IPS-20b (cell line): ENCODE measurements at regions not wholly inside any gene's neighbourhood (a gene's known extent, or its start where the extent isn't known, plus 50 kb on each side); places are given as distances from the start of the nearest gene placed in this dataset.
"Not testable (repeated sequence)": the region's sequence is repeated elsewhere in the genome, so short reads cannot be mapped to it uniquely, and the experiment has no call there.

Source experiments
- H3K27ac ChIP-seq: one replicate; pipeline ENCODE4 v1.5.1; 2013; ENCODE audit warnings: low read length
- H3K27me3 ChIP-seq: 2 replicates; pipeline ENCODE4 v1.6.1; 2013; ENCODE audit warnings: mild to moderate bottlenecking, low read length, inconsistent platforms; ENCODE audit not compliant: insufficient read depth
- H3K36me3 ChIP-seq: 2 replicates; pipeline ENCODE4 v1.6.1; 2013; ENCODE audit warnings: low read depth, mild to moderate bottlenecking, inconsistent platforms, low read length, moderate library complexity; ENCODE audit not compliant: insufficient read depth
- H3K4me1 ChIP-seq: 2 replicates; pipeline ENCODE4 v1.6.1; 2013; ENCODE audit warnings: mild to moderate bottlenecking, control low read depth, inconsistent platforms, low read length, moderate library complexity; ENCODE audit not compliant: insufficient read depth
- H3K4me3 ChIP-seq: 2 replicates; pipeline ENCODE4 v1.5.1; 2013; ENCODE audit warnings: mild to moderate bottlenecking, low read length, inconsistent platforms
- H3K9ac ChIP-seq: 2 replicates; pipeline ENCODE4 v1.6.1; 2013; ENCODE audit warnings: low read depth, mild to moderate bottlenecking, inconsistent platforms, low read length, moderate library complexity
- H3K9me3 ChIP-seq: 2 replicates; pipeline ENCODE4 v1.6.1; 2013; ENCODE audit warnings: mild to moderate bottlenecking, low read depth, low read length, inconsistent platforms; ENCODE audit not compliant: insufficient read depth

DNA sequence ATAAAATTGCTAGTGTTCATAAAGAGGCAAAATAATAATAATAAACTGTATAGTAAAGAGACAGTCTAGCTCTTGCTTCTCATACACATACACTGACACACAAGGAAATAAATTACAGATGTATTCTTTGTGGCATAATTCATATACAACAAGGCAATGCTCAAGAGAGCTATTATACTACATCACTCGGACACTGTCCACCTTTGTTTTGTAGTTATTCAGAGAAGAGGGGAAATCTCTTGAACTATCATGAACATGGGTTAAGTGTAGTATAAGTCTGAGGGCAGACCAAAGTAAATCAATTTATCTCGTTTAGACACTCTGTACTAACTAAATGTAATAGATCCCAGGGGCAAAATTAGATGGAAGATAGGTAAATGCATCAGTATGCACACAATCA is 72.7 kb upstream of the PHIP start:
- H3K4me3 ChIP-seq, result no peak overlapping the region
- H3K9me3 ChIP-seq, result no peaks in the 10 kb centered on the region
- H3K27me3 ChIP-seq, result no peaks in the 10 kb centered on the region
- H3K4me1 ChIP-seq, result peaks cover 35% of the 10 kb centered on the region
- H3K27ac ChIP-seq, result no peak overlapping the region
- H3K36me3 ChIP-seq, result no peaks in the 10 kb centered on the region
- peak overlapping the region; percentile 42; the same call in 1 of the 2 replicates for H3K9ac ChIP-seq

DNA sequence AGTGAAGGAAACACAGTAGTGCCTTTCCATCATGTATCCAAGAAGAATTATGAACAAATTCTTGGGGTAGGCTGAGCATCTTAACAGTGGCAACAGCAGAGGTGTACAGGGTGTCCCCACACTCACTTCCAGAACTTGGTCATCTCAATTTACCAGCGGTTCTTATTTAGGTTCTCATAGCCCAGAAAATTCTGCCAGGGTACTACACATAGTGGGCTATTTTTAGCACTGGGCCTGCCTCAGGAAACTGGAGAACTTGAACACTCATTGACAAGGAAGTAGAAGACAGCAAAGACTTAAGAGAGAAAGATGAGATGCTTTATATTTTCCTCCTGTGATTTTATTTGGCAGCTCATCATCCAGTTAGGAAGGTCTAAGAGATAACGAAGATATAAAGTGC is 71.8 kb upstream of the PHIP start:
- no peaks in the 10 kb centered on the region for H3K9me3 ChIP-seq
- peak overlapping the region; percentile 42 for H3K27ac ChIP-seq
- no peaks in the 10 kb centered on the region for H3K36me3 ChIP-seq
- H3K9ac ChIP-seq, result no peak overlapping the region; the same call in 1 of the 2 replicates
- peaks cover 35% of the 10 kb centered on the region for H3K4me1 ChIP-seq
- H3K27me3 ChIP-seq, result no peaks in the 10 kb centered on the region
- no peak overlapping the region for H3K4me3 ChIP-seq

DNA sequence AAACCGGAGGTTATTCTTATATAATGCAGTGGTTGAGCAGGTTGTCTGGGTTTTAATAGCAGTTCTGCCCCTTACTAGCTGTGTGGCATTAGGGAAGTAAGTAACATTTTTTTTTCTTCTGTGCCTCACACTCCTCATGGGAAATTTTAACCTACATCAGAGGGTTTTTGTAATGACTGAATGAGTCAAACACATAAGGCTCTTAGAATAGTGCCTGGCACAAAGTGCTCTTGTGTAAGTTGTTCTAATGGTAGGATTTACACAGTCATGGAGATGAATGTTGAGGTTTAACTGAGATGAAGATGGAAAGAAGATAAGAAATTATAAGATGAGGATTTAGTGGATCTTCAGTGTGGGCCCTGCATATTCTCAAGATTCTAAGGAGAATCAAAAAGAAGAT is 68.4 kb upstream of the PHIP start:
- no peaks in the 10 kb centered on the region for H3K9me3 ChIP-seq
- no peak overlapping the region for H3K9ac ChIP-seq
- peaks cover 15% of the 10 kb centered on the region for H3K4me1 ChIP-seq
- H3K27ac ChIP-seq, result no peak overlapping the region
- H3K36me3 ChIP-seq, result no peaks in the 10 kb centered on the region
- no peaks in the 10 kb centered on the region for H3K27me3 ChIP-seq
- H3K4me3 ChIP-seq, result no peak overlapping the region

DNA sequence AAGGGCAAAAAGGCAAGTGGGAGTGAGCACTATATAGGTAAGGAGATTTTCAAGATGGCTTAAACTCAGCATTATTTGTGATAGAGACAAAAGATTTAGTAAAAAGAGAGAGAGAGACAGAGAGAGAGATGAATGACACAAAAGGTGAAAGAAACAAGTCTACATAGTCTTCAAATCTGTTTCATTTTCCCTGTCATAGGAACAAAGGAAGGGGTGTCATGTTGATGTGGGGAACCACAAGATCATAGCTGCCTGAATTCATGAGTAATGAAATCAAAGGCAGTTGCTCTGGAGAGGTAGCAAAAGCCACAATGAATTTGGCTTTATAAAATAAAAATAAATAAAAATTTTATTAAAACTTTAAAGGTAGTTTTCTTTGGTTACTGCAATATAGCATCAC is 67.2 kb upstream of the PHIP start:
- H3K27ac ChIP-seq, result no peak overlapping the region
- no peaks in the 10 kb centered on the region for H3K36me3 ChIP-seq
- no peaks in the 10 kb centered on the region for H3K27me3 ChIP-seq
- H3K9me3 ChIP-seq, result no peaks in the 10 kb centered on the region
- no peak overlapping the region for H3K4me3 ChIP-seq
- H3K9ac ChIP-seq, result no peak overlapping the region
- peaks cover 7% of the 10 kb centered on the region; the same call in 1 of the 2 replicates for H3K4me1 ChIP-seq

DNA sequence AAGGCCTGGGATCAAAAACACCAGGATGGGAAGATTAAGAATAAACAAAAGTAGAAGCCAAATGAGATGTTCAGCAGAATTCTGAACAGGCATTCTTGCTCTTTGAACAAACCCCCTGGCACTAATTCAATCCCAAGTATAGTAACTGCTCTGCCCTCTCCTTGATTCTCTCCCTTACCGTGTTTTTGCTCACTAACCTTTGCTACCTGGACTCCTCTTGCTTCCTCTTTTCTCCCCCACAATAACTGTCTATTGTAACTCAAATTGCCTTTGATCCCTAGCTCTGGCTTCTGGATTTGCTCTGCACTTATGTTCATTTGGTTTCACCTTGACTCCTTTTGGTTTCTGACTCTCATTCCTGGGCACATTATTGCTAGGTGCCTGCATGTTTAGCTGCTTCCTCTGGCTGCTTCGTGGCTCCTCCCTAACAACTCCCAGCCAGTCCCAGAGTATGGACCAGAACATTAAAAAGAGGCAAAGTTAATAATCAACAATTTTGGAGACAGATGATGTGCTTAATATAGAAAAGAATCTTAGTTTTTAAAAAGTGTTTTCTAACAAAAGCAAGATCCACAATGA is 65.4 kb upstream of the PHIP start:
- Histone ChIP-seq H3K4me1 (no peaks in the 10 kb centered on the region), H3K4me3 (no peak overlapping the region), H3K27ac (no peak overlapping the region), H3K36me3 (no peaks in the 10 kb centered on the region), H3K27me3 (no peaks in the 10 kb centered on the region), H3K9ac (no peak overlapping the region), H3K9me3 (no peaks in the 10 kb centered on the region)

DNA sequence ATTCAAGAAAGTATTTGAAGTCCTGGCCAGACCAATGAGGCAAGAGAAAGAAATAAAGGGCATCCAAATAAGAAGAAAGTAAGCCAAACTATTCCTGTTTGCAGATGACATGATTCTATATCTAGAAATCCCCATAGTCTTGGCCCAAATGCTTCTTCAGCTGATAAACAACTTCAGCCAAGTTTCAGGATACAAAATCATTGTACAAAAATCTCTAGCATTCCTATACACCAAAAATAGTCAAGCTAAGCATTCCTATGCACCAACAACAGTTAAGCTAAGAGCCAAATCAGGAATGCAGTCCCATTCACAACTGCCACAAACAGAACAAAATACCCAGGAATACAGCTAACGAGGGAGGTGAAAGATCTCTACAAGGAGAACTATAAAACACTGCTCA is 60.1 kb upstream of the PHIP start:
- Histone ChIP-seq H3K9ac (no peak overlapping the region), H3K4me3 (no peak overlapping the region), H3K9me3 (peaks cover 21% of the 10 kb centered on the region; the same call in 1 of the 2 replicates), H3K36me3 (no peaks in the 10 kb centered on the region), H3K4me1 (no peaks in the 10 kb centered on the region), H3K27me3 (no peaks in the 10 kb centered on the region), H3K27ac (no peak overlapping the region)

DNA sequence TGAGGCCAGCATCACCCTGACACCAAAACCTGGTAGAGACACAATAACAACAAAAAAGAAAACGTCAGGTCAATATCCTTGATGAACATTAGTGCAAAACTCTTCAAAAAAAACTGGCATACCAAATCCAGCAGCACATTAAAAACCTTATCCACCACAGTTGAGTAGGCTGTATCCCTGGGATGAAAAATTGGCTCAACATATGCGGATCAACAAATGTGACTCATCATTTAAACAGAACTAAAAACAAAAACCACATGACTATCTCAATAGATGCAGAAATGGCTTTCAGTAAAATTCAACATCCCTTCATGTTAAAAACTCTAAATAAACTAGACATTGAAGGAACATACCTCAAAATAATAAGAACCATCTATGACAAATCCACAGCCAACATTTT is 59.6 kb upstream of the PHIP start:
- H3K4me3 ChIP-seq, result no peak overlapping the region
- no peaks in the 10 kb centered on the region for H3K36me3 ChIP-seq
- H3K9me3 ChIP-seq, result peaks cover 21% of the 10 kb centered on the region; the same call in 1 of the 2 replicates
- no peak overlapping the region for H3K27ac ChIP-seq
- H3K4me1 ChIP-seq, result no peaks in the 10 kb centered on the region
- H3K9ac ChIP-seq, result no peak overlapping the region
- no peaks in the 10 kb centered on the region for H3K27me3 ChIP-seq

DNA sequence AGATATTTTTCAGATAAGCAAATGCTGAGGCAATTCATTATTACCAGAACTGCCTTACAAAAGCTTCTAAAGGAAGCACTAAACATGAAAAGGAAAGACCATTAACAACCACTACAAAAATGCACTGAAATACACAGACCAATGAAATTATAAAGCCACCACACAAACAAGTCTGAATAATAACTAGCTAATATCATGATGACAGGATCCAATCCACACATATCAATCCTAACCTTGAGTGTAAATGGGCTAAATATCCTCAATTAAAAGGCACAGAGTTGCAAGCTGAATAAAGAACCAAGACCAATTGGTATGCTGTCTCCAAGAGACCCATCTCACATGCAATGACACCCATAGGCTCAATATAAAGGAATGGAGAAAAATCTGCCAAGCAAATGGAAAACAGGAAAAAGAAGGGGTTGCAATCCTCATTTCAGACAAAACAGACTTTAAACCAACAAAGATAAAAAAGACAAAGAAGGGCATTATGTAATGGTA is 58.0 kb upstream of the PHIP start:
- H3K9ac ChIP-seq, result no peak overlapping the region
- no peaks in the 10 kb centered on the region for H3K36me3 ChIP-seq
- no peaks in the 10 kb centered on the region for H3K4me1 ChIP-seq
- peaks cover 21% of the 10 kb centered on the region; the same call in 1 of the 2 replicates for H3K9me3 ChIP-seq
- no peak overlapping the region for H3K27ac ChIP-seq
- no peak overlapping the region for H3K4me3 ChIP-seq
- H3K27me3 ChIP-seq, result no peaks in the 10 kb centered on the region

DNA sequence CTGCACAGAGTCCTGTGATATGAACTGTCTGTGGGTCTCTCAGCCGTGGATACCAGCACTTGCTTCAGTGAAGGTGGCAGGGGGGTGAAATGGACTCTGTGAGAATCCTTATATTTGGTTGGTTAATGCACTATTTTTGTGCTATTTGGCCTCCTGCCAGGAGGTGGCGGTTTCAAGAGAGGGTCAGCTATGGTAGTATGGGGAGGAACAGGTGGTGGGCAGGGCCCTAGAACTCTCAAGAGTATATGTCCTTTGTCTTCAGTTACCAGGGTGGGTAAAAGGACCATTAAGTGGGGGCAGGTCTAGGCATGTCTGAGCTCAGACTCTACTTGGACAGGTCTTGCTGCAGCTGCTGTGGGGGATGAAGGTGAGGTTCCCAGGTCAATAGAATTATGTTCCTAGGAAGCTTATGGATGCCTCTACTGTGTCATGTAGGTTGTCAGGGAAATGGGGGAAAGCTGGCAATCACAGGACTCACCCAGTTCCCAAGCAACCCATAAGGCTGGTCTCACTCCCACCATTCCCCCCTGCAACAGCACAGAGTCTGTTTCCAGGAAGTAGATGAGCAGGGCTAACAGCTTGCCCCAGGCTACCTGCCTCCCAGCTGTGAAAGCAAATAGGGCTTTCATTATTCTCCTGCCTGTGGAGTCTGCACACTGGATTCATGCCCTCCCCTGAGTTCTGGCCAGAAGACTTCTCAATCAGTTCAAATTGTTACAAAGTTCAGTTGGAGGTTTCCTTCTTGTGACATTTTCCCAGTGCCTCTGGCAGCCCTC is 56.8 kb upstream of the PHIP start:
- no peak overlapping the region for H3K27ac ChIP-seq
- no peaks in the 10 kb centered on the region for H3K36me3 ChIP-seq
- H3K4me3 ChIP-seq, result no peak overlapping the region
- H3K27me3 ChIP-seq, result no peaks in the 10 kb centered on the region
- H3K9me3 ChIP-seq, result peaks cover 21% of the 10 kb centered on the region; the same call in 1 of the 2 replicates
- no peaks in the 10 kb centered on the region for H3K4me1 ChIP-seq
- no peak overlapping the region for H3K9ac ChIP-seq

DNA sequence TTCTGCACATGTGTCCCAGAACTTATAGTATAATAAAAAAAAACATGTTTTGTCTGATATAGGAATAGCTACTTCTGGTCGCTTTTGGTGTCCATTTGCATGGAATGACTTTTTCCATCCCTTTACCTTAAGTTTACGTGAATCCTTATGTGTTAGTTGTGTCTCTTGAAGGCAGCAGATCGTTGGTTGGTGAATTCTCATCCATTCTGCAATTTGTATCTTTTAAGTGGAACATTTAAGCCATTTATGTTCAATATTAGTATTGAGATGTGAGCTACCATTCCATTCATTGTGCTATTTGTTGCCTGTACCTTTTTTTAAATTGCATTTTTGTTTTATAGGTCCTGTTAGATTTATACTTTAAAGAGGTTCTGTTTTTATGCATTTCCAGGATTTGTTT is 55.1 kb upstream of the PHIP start:
- no peaks in the 10 kb centered on the region for H3K27me3 ChIP-seq
- no peaks in the 10 kb centered on the region for H3K36me3 ChIP-seq
- H3K9ac ChIP-seq, result no peak overlapping the region
- peaks cover 3% of the 10 kb centered on the region; the same call in 1 of the 2 replicates for H3K4me1 ChIP-seq
- no peak overlapping the region for H3K4me3 ChIP-seq
- H3K9me3 ChIP-seq, result peaks cover 21% of the 10 kb centered on the region; the same call in 1 of the 2 replicates
- H3K27ac ChIP-seq, result no peak overlapping the region

DNA sequence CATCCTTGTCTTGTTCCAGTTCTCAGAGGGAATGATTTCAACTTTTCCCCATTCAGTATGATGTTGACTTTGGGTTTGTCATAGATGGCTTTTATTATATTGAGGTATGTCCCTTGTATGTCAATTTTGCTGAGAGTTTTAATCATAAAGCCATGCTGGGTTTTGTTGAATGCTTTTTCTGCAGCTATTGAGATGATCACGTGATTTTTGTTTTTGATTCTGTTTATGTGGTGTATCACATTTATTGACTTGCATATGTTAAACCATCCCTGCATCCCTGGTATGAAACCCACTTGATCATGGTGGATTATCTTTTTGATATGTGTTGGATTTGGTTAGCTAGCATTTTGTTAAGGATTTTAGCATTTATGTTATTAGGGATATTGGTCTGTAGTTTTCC is 53.2 kb upstream of the PHIP start:
- H3K27me3 ChIP-seq, H3K9ac ChIP-seq, H3K4me3 ChIP-seq, H3K36me3 ChIP-seq, H3K4me1 ChIP-seq, H3K27ac ChIP-seq: not testable (repeated sequence)
- peaks cover 16% of the 10 kb centered on the region; the same call in 1 of the 2 replicates for H3K9me3 ChIP-seq
